DMS153 treated with DMSO at 0.1 percent for 48 hours (cell line): ENCODE measurements at regions not wholly inside any gene's neighbourhood (a gene's known extent, or its start where the extent isn't known, plus 50 kb on each side); places are given as distances from the start of the nearest gene placed in this dataset.

Experiments
- DNase-seq: peaks from one replicate; lab custom pipeline; 2025; ENCODE audit not compliant: unreplicated experiment; lab: John Stamatoyannopoulos, UW

- no peak for DNase-seq
Measured at GRCh38 chr18:10301831-10302483, 152.5 kb upstream of the APCDD1 start.

- DNase-seq = no peak
Measured at GRCh38 chr18:10303171-10303570, 151.3 kb upstream of the APCDD1 start.

- DNase-seq = no peak
Measured at GRCh38 chr18:10304853-10305252, 149.6 kb upstream of the APCDD1 start.

- no peak for DNase-seq
Measured at GRCh38 chr18:10306779-10307178, 147.7 kb upstream of the APCDD1 start.

GRCh38 chr18:10308154-10308553 lies 146.3 kb upstream of the APCDD1 start:
- no peak for DNase-seq

GRCh38 chr18:10310626-10311025 lies 143.8 kb upstream of the APCDD1 start:
- DNase-seq = no peak

- DNase-seq = no peak
Measured at GRCh38 chr18:10312326-10313015, 142.0 kb upstream of the APCDD1 start.

GRCh38 chr18:10313016-10313342 lies 141.5 kb upstream of the APCDD1 start:
- DNase-seq = no peak

- DNase-seq = no peak
Measured at GRCh38 chr18:10314066-10314465, 140.4 kb upstream of the APCDD1 start.

- no peak for DNase-seq
Measured at GRCh38 chr18:10315522-10315921, 138.9 kb upstream of the APCDD1 start.

- no peak for DNase-seq
Measured at GRCh38 chr18:10316778-10317177, 137.7 kb upstream of the APCDD1 start.

GRCh38 chr18:10317864-10318690 lies 136.4 kb upstream of the APCDD1 start:
- no peak for DNase-seq

GRCh38 chr18:10318691-10318970 lies 135.8 kb upstream of the APCDD1 start:
- DNase-seq = no peak

GRCh38 chr18:10319026-10319425 lies 135.4 kb upstream of the APCDD1 start:
- DNase-seq = no peak

- no peak for DNase-seq
Measured at GRCh38 chr18:10319914-10320600, 134.4 kb upstream of the APCDD1 start.

GRCh38 chr18:10320791-10321190 lies 133.6 kb upstream of the APCDD1 start:
- no peak for DNase-seq

- no peak for DNase-seq
Measured at GRCh38 chr18:10321576-10321975, 132.9 kb upstream of the APCDD1 start.

- no peak for DNase-seq
Measured at GRCh38 chr18:10322004-10322403, 132.4 kb upstream of the APCDD1 start.

GRCh38 chr18:10322435-10322834 lies 132.0 kb upstream of the APCDD1 start:
- DNase-seq = no peak

- no peak for DNase-seq
Measured at GRCh38 chr18:10329101-10329500, 125.3 kb upstream of the APCDD1 start.

- no peak for DNase-seq
Measured at GRCh38 chr18:10330428-10330827, 124.0 kb upstream of the APCDD1 start.

GRCh38 chr18:10332452-10332851 lies 122.0 kb upstream of the APCDD1 start:
- no peak for DNase-seq
